Fibroblast of the aortic adventitia (primary cell): ENCODE measurements at regions not wholly inside any gene's neighbourhood (a gene's known extent, or its start where the extent isn't known, plus 50 kb on each side); places are given as distances from the start of the nearest gene placed in this dataset.

Experiments used
- DNase-seq: peaks from one replicate; pipeline ENCODE4 v3.0.0-alpha.2; 2010; ENCODE audit warnings: low read depth
- H3K4me3 ChIP-seq: 2 replicates; pipeline ENCODE4 v1.5.1; 2011; ENCODE audit warnings: low read depth, mild to moderate bottlenecking, control low read depth, low read length, moderate library complexity
- TF ChIP-seq, protein P1 (sequence below): IDR thresholded peaks from 2 replicates; pipeline ENCODE4 v1.5.1; 2011; ENCODE audit warnings: mild to moderate bottlenecking, low read length, control low read depth, inconsistent platforms; ENCODE audit not compliant: insufficient read depth

DNA sequence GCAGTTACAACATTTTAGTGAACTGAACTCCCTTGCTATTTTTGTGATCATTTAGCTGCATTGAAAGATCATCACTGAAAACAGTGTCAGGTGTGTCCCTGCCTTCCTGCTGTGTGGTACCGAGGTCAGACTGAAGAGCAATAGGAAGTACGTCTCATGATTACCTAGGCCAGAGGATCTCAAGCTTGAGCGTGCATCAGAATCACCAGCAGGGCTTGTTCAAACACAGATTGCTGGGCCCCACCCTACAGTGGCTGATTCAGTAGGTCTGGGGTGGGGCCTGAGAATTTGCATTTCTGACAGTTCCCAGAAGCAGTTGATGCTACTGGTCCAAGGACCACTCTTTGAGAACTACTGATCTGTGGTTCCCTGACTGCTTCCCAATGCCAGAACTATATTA, 159.6 kb downstream of the ACTL7B start:
- DNase-seq: no peak
- TF ChIP-seq, protein P1, sequence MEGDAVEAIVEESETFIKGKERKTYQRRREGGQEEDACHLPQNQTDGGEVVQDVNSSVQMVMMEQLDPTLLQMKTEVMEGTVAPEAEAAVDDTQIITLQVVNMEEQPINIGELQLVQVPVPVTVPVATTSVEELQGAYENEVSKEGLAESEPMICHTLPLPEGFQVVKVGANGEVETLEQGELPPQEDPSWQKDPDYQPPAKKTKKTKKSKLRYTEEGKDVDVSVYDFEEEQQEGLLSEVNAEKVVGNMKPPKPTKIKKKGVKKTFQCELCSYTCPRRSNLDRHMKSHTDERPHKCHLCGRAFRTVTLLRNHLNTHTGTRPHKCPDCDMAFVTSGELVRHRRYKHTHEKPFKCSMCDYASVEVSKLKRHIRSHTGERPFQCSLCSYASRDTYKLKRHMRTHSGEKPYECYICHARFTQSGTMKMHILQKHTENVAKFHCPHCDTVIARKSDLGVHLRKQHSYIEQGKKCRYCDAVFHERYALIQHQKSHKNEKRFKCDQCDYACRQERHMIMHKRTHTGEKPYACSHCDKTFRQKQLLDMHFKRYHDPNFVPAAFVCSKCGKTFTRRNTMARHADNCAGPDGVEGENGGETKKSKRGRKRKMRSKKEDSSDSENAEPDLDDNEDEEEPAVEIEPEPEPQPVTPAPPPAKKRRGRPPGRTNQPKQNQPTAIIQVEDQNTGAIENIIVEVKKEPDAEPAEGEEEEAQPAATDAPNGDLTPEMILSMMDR: no peak
- no peak overlapping the region for H3K4me3 ChIP-seq

DNA sequence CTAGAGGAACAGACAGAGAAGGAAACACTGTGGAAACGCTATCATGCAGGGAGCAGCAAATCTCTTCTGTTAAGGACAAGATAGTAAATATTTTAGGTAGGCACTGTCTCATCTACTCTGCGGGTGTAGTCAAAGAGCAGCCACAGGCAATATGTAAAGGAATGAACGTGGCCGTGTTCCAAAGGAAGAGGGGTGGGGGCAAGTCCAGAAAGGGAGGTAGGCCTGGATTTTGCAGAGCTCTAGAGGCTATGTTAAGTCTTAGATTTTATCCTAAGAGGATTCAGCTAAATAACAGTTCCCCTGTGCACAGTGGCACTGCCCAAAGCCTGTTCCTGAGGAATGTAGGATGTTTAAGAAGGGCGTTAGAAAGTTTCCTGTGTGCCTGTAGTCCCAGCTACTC, 161.6 kb downstream of the ACTL7B start:
- no peak for DNase-seq
- no peak overlapping the region for H3K4me3 ChIP-seq
- TF ChIP-seq, protein P1: no peak

DNA sequence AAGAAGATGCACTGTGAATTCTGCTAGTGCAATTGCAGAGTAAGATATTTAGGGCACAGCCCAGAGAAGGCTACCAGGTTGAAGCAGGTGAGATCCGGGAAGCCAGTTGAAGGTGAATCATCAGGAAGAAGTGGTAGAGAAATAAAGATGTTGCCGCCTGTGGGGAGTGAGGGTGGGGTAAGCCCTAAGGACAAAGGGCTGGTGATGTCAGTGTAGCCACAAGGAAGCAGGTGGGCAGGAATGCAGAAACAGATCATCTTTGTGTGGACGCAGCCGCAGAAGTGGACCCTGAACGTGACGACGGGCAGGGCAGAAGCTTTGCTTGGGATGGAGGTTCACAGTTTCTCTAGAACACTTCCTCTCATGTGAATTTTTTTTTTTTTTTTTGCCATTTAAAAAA, 164.2 kb downstream of the ACTL7B start:
- TF ChIP-seq, protein P1: no peak
- no peak for DNase-seq
- H3K4me3 ChIP-seq: no peak overlapping the region

DNA sequence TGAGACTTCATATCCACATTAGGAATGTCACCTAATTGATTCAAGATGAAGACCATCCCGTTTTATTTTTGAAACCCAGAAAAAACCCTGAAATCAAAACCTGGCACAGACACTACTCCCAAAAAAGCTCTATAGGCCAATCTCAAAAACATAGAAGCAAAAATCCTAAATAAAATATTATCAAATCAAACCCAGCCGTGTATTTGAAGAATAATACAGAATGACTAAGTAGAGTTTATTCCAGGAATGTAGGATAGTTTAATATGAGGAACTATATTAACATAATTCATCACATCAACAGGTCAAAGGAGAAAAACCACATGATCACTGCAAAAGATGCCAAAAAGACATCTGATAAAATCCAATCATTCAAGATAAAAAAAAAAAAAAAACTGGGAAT, 167.1 kb downstream of the ACTL7B start:
- TF ChIP-seq, protein P1: no peak
- DNase-seq: no peak
- no peak overlapping the region for H3K4me3 ChIP-seq

DNA sequence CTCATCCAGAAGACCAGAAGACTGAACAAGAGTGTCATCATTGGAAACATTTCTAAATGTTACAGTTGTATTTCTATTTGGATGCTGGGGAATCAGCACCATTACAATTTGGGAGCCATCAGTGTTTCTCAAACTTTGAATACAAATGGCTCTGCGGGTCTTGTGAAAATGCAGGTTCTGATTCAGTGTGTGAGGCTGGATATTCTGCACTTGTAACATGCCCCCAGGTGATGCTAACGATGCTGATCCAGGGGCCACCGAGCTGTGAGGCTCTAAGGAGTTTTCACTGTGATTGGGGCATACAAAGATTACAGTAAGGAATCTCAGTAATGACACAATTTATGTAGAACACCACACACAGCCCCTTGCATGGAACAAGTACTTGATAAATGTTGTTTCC, 167.7 kb downstream of the ACTL7B start:
- no peak for DNase-seq
- no peak overlapping the region for H3K4me3 ChIP-seq
- TF ChIP-seq, protein P1: no peak

DNA sequence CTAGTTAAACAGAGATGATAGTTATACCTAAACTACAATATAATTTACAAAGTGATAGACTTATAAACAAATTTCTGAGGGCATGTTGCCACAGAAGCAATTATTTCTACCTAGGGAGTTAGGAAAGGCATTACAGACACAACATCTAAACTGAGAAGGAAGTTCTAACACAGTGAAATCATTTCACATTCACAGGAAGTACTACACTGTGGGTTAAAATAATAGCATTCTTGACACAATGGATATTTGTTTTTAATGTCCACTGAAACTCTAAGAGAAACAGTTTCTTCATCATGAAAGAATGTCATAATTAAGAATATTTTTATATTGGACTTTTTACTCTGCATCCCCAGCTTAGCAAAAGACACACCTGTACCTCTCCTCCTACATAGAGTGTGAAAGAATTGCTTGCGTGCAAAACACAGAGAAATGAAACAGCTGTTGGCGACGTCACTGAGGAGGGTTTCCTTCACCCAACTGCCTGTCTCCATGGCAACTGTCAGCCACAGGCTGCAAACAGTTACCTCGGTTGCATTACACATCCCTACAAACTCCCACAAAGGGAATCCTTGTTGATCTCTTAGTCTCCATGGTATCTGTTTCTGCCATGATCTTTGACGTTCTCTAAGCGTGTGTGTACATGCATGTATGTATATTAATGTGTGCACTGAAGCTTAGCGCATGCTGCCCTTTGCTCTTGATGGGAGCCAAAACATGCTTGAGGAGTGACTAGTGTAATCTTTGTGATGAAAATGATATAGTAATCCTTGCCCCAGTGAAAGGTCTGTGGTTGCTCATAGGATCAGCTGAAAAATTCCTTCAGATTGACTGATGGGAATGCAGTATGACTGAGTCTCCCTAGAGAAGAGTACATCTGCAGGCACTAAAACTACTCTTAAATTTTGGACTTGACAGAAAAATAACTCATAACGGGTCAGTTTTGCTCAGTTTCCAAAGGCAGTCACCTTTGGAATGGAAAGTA, 168.5 kb downstream of the ACTL7B start:
- DNase-seq: no peak
- no peak overlapping the region for H3K4me3 ChIP-seq
- TF ChIP-seq, protein P1: no peak
